Coronary artery (tissue), 2 donors: ENCODE measurements at regions not wholly inside any gene's neighbourhood (a gene's known extent, or its start where the extent isn't known, plus 50 kb on each side); places are given as distances from the start of the nearest gene placed in this dataset.

ENCODE experiments used
- DNase-seq: peaks from one replicate; pipeline ENCODE4 v3.0.0-alpha.2; 2017; ENCODE audit warnings: low spot score
- H3K27ac ChIP-seq, 2 donors: fragments of 200-600 bp; sonication (generic); one replicate each; pipeline ENCODE4 v1.5.1; 2016 to 2019
- H3K4me3 ChIP-seq: fragments of 200-600 bp; sonication (generic); 2 replicates; pipeline ENCODE4 v1.5.1; 2016; ENCODE audit warnings: mild to moderate bottlenecking, moderate library complexity
- TF ChIP-seq, protein P1 (sequence below): fragments of 200-600 bp; sonication (generic); IDR thresholded peaks from one replicate; pipeline ENCODE4 v1.5.1; 2019; ENCODE audit warnings: antibody characterized with exemption

DNA sequence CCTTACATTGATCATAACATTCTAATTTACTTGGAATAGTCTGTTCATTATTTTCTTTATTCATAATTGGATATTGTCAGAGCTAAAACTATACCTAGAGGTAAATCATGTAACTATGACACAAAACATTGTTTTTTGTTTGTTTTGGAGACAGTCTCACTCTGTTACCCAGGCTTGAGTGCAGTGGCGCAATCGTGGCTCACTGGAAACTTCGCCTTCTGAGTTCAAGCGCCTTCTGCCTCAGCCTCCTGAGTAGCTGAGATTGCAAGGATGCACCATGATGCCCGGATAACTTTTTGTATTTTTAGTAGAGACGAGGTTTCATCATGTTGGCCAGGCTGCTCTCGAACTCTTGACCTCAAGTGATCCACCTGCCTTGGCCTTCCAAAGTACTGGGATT is 265.2 kb downstream of the FBXO8 start:
- TF ChIP-seq, protein P1, sequence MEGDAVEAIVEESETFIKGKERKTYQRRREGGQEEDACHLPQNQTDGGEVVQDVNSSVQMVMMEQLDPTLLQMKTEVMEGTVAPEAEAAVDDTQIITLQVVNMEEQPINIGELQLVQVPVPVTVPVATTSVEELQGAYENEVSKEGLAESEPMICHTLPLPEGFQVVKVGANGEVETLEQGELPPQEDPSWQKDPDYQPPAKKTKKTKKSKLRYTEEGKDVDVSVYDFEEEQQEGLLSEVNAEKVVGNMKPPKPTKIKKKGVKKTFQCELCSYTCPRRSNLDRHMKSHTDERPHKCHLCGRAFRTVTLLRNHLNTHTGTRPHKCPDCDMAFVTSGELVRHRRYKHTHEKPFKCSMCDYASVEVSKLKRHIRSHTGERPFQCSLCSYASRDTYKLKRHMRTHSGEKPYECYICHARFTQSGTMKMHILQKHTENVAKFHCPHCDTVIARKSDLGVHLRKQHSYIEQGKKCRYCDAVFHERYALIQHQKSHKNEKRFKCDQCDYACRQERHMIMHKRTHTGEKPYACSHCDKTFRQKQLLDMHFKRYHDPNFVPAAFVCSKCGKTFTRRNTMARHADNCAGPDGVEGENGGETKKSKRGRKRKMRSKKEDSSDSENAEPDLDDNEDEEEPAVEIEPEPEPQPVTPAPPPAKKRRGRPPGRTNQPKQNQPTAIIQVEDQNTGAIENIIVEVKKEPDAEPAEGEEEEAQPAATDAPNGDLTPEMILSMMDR, result no peak
- Histone ChIP-seq H3K4me3 (no peak overlapping the region), H3K27ac (no peak overlapping the region)
- no peak for DNase-seq

DNA sequence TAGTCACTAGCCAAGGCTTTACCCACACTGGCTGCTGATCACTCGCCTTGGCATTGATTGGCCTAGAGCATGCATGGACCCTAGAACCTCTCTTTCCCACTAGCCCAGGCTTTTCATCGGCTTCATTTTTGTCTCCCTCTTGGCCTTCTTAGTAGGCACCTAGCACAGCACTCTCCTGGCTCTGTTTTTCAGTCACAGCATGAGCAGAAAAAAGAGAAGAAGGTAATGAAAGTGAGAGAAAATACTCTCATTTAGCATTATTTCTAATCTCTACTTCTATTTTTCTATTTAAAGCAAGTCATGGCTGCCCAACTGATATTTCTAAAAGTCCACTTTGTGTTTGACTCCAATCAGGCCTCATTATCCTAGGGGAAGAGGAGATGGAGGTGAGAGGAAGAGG is 267.2 kb downstream of the FBXO8 start:
- no peak overlapping the region for H3K4me3 ChIP-seq
- H3K27ac ChIP-seq, result no peak overlapping the region
- TF ChIP-seq, protein P1, result no peak
- DNase-seq, result no peak

DNA sequence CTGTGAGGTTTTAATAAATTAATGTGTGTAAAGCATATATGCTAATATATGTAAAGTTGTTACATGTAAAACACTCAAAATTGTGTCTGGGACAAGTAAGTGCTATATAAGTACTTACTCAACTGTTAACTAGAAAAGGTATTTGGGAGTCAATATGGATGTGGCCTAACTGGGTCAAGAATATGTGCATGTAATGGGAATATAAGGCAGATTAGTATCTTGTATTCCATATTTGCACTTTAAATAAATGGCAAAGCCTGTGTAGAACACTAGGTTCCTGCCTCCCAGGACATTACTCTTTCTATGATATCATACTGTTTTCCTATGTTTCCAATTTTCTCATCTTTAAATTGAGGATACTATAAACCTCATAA is 270.6 kb downstream of the FBXO8 start:
- Histone ChIP-seq H3K27ac (no peak overlapping the region), H3K4me3 (no peak overlapping the region)
- TF ChIP-seq, protein P1, result no peak
- DNase-seq, result no peak

GRCh38 chr4:174012135-174012885 is 271.2 kb downstream of the FBXO8 start:
- TF ChIP-seq, protein P1, result no peak
- Histone ChIP-seq H3K4me3 (no peak overlapping the region), H3K27ac (no peak overlapping the region)
- no peak for DNase-seq

DNA sequence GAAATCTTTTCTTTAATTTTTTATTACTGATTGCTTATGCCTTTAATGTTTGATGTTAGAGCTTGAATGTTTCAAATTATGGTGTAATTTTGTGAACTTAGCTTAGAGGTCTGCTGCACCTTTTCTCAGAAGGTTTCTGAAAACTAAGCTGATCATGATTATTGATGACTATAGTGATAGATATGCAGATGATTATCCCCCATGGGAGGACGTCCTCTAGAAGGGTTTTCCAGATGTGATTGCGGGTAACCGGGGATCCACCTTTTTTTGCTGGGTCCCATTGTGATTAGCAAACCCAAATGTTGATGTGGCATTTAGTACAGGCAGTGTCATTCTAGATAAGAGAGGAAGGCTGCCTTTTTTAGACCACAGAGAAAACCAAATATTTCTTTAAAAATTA is 272.9 kb downstream of the FBXO8 start:
- H3K4me3 ChIP-seq, result no peak overlapping the region
- H3K27ac ChIP-seq, result no peak overlapping the region
- DNase-seq, result no peak
- TF ChIP-seq, protein P1, result no peak

- Histone ChIP-seq H3K27ac (no peak overlapping the region), H3K4me3 (no peak overlapping the region)
- DNase-seq, result no peak
- TF ChIP-seq, protein P1, result no peak
Observed at GRCh38 chr4:174009686-174010451, 273.6 kb downstream of the FBXO8 start.

- DNase-seq, result no peak
- H3K4me3 ChIP-seq, result no peak overlapping the region
- TF ChIP-seq, protein P1, result no peak
- no peak overlapping the region for H3K27ac ChIP-seq
Observed at GRCh38 chr4:174005422-174005821, 278.0 kb downstream of the FBXO8 start.
